ENCODE measurements at regions not wholly inside any gene's neighbourhood (a gene's known extent, or its start where the extent isn't known, plus 50 kb on each side); places are given as distances from the start of the nearest gene placed in this dataset.
"Not testable (repeated sequence)": the region's sequence is repeated elsewhere in the genome, so short reads cannot be mapped to it uniquely, and the experiment has no call there.

GRCh38 chr4:164229255-164229654, 524.7 kb upstream of the SMIM31 start:
- TF ChIP-seq ZFX (IDR thresholded peaks at IDR 0.05; ENCODE audit: borderline replicate concordance) (no peak), CTCF (IDR thresholded peaks at IDR 0.05) (no peak)
- H3K27ac ChIP-seq: no peak overlapping the region

- H3K27ac ChIP-seq: no peak overlapping the region
- no peak for TF ChIP-seq ZFX (IDR thresholded peaks at IDR 0.05; ENCODE audit: borderline replicate concordance)
- no peak for TF ChIP-seq CTCF (IDR thresholded peaks at IDR 0.05)
These were observed 514.5 kb upstream of the SMIM31 start for GRCh38 chr4:164239433-164239832.

- no peak overlapping the region for H3K27ac ChIP-seq
- TF ChIP-seq CTCF (IDR thresholded peaks at IDR 0.05) (no peak), ZFX (IDR thresholded peaks at IDR 0.05; ENCODE audit: borderline replicate concordance) (no peak)
These were observed 514.0 kb upstream of the SMIM31 start for GRCh38 chr4:164239976-164240375.

GRCh38 chr4:164251257-164251656, 502.7 kb upstream of the SMIM31 start:
- TF ChIP-seq CTCF (IDR thresholded peaks at IDR 0.05) (no peak), ZFX (IDR thresholded peaks at IDR 0.05; ENCODE audit: borderline replicate concordance) (no peak)

GRCh38 chr4:164252286-164252685, 501.6 kb upstream of the SMIM31 start:
- H3K27ac ChIP-seq: no peak overlapping the region
- TF ChIP-seq ZFX (IDR thresholded peaks at IDR 0.05; ENCODE audit: borderline replicate concordance): no peak

More at GRCh38 chr4:164251257-164251656, 502.7 kb upstream of the SMIM31 start:
- no peak overlapping the region for H3K27ac ChIP-seq

- no peak for TF ChIP-seq ZFX (IDR thresholded peaks at IDR 0.05; ENCODE audit: borderline replicate concordance)
- no peak for TF ChIP-seq CTCF (IDR thresholded peaks at IDR 0.05)
- no peak overlapping the region for H3K27ac ChIP-seq
These were observed 492.1 kb upstream of the SMIM31 start for GRCh38 chr4:164261831-164262230.

- not testable (repeated sequence) for H3K27ac ChIP-seq
These were observed 491.4 kb upstream of the SMIM31 start for GRCh38 chr4:164262508-164262907.

- H3K27ac ChIP-seq: not testable (repeated sequence)
These were observed 476.5 kb upstream of the SMIM31 start for GRCh38 chr4:164277414-164277813.

GRCh38 chr4:164287173-164287572, 466.8 kb upstream of the SMIM31 start:
- H3K27ac ChIP-seq: no peak overlapping the region
- no peak for TF ChIP-seq ZFX (IDR thresholded peaks at IDR 0.05; ENCODE audit: borderline replicate concordance)
- no peak for TF ChIP-seq CTCF (IDR thresholded peaks at IDR 0.05)

Data from 22Rv1 (cell line).